Astrocyte of the cerebellum (primary cell): ENCODE measurements at regions not wholly inside any gene's neighbourhood (a gene's known extent, or its start where the extent isn't known, plus 50 kb on each side); places are given as distances from the start of the nearest gene placed in this dataset.

Source experiments
- DNase-seq: peaks from one replicate; pipeline ENCODE4 v3.0.0-alpha.2; 2011; ENCODE audit warnings: low read depth
- H3K4me3 ChIP-seq: 2 replicates; pipeline ENCODE4 v1.5.1; 2011; ENCODE audit warnings: mild to moderate bottlenecking, low read depth, low read length, moderate library complexity
- CTCF ChIP-seq: IDR thresholded peaks from 2 replicates; pipeline ENCODE4 v1.5.1; 2012; ENCODE audit warnings: low read length, low read depth, moderate library complexity, mild to moderate bottlenecking; ENCODE audit errors: missing control alignments
- in situ Hi-C: cut with HindIII; loops from 2 replicates; pipeline ENCODE4 v1.10.0; 2017; ENCODE audit warnings: low sequenced_read_pairs

GRCh38 chr4:143082701-143083100 is 102.0 kb upstream of the USP38 start:
- no peak for DNase-seq
- no peak overlapping the region for H3K4me3 ChIP-seq
- TF ChIP-seq CTCF = no peak
- in situ Hi-C loops = no loop called here

GRCh38 chr4:143083756-143084472 is 100.8 kb upstream of the USP38 start:
- no peak for DNase-seq
- no peak for TF ChIP-seq CTCF
- no peak overlapping the region for H3K4me3 ChIP-seq
- in situ Hi-C loops = no loop called here

- no peak for DNase-seq
- in situ Hi-C loops = no loop called here
- no peak for TF ChIP-seq CTCF
- no peak overlapping the region for H3K4me3 ChIP-seq
Measured at GRCh38 chr4:143084566-143084965, 100.2 kb upstream of the USP38 start.

GRCh38 chr4:143085224-143085623 is 99.5 kb upstream of the USP38 start:
- no peak for DNase-seq
- no peak overlapping the region for H3K4me3 ChIP-seq
- in situ Hi-C loops = no loop called here
- TF ChIP-seq CTCF = no peak

- TF ChIP-seq CTCF = no peak
- in situ Hi-C loops = no loop called here
Measured at GRCh38 chr4:143085659-143086058, 99.1 kb upstream of the USP38 start.

GRCh38 chr4:143089291-143089690 is 95.4 kb upstream of the USP38 start:
- no peak for DNase-seq
- no peak overlapping the region for H3K4me3 ChIP-seq
- in situ Hi-C loops = no loop called here
- no peak for TF ChIP-seq CTCF

More at GRCh38 chr4:143085659-143086058, 99.1 kb upstream of the USP38 start:
- H3K4me3 ChIP-seq = no peak overlapping the region
- DNase-seq = no peak

GRCh38 chr4:143089847-143090246 is 94.9 kb upstream of the USP38 start:
- in situ Hi-C loops = no loop called here
- H3K4me3 ChIP-seq = no peak overlapping the region
- no peak for DNase-seq
- TF ChIP-seq CTCF = no peak
